ENCODE measurements at regions not wholly inside any gene's neighbourhood (a gene's known extent, or its start where the extent isn't known, plus 50 kb on each side); places are given as distances from the start of the nearest gene placed in this dataset.

DNA sequence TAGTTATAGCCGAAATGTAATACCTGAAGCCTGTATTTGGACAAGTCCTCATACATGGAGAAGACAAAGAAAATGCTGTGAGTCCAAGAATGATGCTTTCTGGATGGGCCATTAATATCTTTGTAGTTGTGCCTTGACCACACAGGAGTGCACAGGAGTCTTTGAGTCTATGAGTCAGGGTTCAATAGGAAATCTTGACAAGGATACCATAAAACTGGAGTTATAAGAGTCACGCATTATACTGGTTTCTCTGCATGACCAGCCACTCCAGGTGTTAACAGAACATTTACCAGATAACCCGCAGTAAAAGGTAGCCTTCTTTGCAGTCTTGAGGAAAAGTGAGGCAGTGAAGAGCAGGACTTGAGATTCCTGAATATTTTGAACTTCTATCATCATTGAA is 464.6 kb upstream of the PKN2 start:
- no peaks in the 10 kb centered on the region for H3F3A ChIP-seq (ENCODE audit: low read length, unreplicated experiment)
- ChIA-PET CTCF (no interaction called here), POLR2A (ENCODE audit: unreplicated experiment) (no interaction called here)
- H3K36me3 ChIP-seq (ENCODE audit: low read depth, low read length), result no peaks in the 10 kb centered on the region
- H3K27ac ChIP-seq (ENCODE audit: low read length), result no peak overlapping the region
- no peaks in the 10 kb centered on the region for H3K27me3 ChIP-seq (ENCODE audit: low read length)
- DNase-seq, result no peak
- H3K79me2 ChIP-seq (ENCODE audit: low read length), result no peaks in the 10 kb centered on the region
- no peak overlapping the region for H3K4me3 ChIP-seq (ENCODE audit: low read length)
- no TSS peak for BruUV-seq (replicated peaks)
- H4K20me1 ChIP-seq (ENCODE audit: low read length), result no peaks in the 10 kb centered on the region
- H2AFZ ChIP-seq (ENCODE audit: low read length), result no peak overlapping the region
- no peak overlapping the region for H3K4me2 ChIP-seq (ENCODE audit: low read length)
- ATAC-seq, result no peak
- intact Hi-C loops (cut with micrococcal nuclease), result no loop called here
- H3K9me3 ChIP-seq (ENCODE audit: low read length), result no peaks in the 10 kb centered on the region
- no peak for TF ChIP-seq CTCF (conservative IDR thresholded peaks at IDR 0.05; ENCODE audit: low read depth, low read length)
- TF ChIP-seq EZH2phosphoT487 (IDR thresholded peaks at IDR 0.05; ENCODE audit: borderline replicate concordance, low read length), result no peak
- no peak for TF ChIP-seq EZH2 (IDR thresholded peaks at IDR 0.05; ENCODE audit: low read length, unreplicated experiment)
- no peaks in the 10 kb centered on the region for H3K9me2 ChIP-seq (replicated peaks; ENCODE audit: low read length)
- H3K4me1 ChIP-seq (ENCODE audit: insufficient read depth, low read length), result no peaks in the 10 kb centered on the region
- no peak overlapping the region for H3K9ac ChIP-seq (ENCODE audit: low read length)

DNA sequence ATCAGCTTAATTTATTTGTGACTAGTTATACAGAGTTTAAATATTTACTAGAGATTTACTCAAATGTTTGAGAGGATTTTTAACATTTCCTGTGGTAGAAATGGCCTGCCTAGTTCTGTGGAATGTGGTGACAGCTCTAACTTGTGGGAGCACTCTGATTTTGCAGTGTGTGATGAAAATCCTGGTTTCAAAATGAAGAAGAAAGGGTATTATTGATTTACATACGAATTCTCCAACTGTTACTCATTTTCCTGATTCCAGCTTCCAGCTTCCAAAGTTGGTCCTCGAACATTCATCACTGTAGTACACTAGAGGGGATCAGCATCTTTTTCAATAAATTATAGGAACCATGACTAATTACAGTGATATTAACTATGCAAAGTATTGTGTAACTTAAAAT is 462.7 kb upstream of the PKN2 start:
- no peaks in the 10 kb centered on the region for H3K27me3 ChIP-seq (ENCODE audit: low read length)
- no peak overlapping the region for H3K9ac ChIP-seq (ENCODE audit: low read length)
- no peak for ATAC-seq
- CTCF ChIA-PET, result no interaction called here
- H3F3A ChIP-seq (ENCODE audit: low read length, unreplicated experiment), result no peaks in the 10 kb centered on the region
- no peaks in the 10 kb centered on the region for H3K79me2 ChIP-seq (ENCODE audit: low read length)
- DNase-seq, result no peak
- H3K4me2 ChIP-seq (ENCODE audit: low read length), result no peak overlapping the region
- BruUV-seq (replicated peaks), result no TSS peak
- no peak for TF ChIP-seq EZH2 (IDR thresholded peaks at IDR 0.05; ENCODE audit: low read length, unreplicated experiment)
- TF ChIP-seq EZH2phosphoT487 (IDR thresholded peaks at IDR 0.05; ENCODE audit: borderline replicate concordance, low read length), result no peak
- no peak for TF ChIP-seq CTCF (conservative IDR thresholded peaks at IDR 0.05; ENCODE audit: low read depth, low read length)
- no peaks in the 10 kb centered on the region for H3K4me1 ChIP-seq (ENCODE audit: insufficient read depth, low read length)
- H4K20me1 ChIP-seq (ENCODE audit: low read length), result no peaks in the 10 kb centered on the region
- intact Hi-C loops (cut with micrococcal nuclease), result no loop called here
- H3K9me3 ChIP-seq (ENCODE audit: low read length), result no peaks in the 10 kb centered on the region
- no peaks in the 10 kb centered on the region for H3K36me3 ChIP-seq (ENCODE audit: low read depth, low read length)
- POLR2A ChIA-PET (ENCODE audit: unreplicated experiment), result no interaction called here
- H3K27ac ChIP-seq (ENCODE audit: low read length), result no peak overlapping the region
- no peaks in the 10 kb centered on the region for H3K9me2 ChIP-seq (replicated peaks; ENCODE audit: low read length)
- H3K4me3 ChIP-seq (ENCODE audit: low read length), result no peak overlapping the region
- no peak overlapping the region for H2AFZ ChIP-seq (ENCODE audit: low read length)

GRCh38 chr1:88224906-88225305 is 459.2 kb upstream of the PKN2 start:
- no TSS peak for BruUV-seq (replicated peaks)
- Histone ChIP-seq H3K9me2 (replicated peaks; ENCODE audit: low read length) (no peaks in the 10 kb centered on the region), H3K9ac (ENCODE audit: low read length) (no peak overlapping the region), H3K27ac (ENCODE audit: low read length) (no peak overlapping the region), H3F3A (ENCODE audit: low read length, unreplicated experiment) (no peaks in the 10 kb centered on the region), H3K9me3 (ENCODE audit: low read length) (no peaks in the 10 kb centered on the region), H3K27me3 (ENCODE audit: low read length) (no peaks in the 10 kb centered on the region), H4K20me1 (ENCODE audit: low read length) (no peaks in the 10 kb centered on the region), H3K4me2 (ENCODE audit: low read length) (no peak overlapping the region), H3K4me3 (ENCODE audit: low read length) (no peak overlapping the region), H3K4me1 (ENCODE audit: insufficient read depth, low read length) (no peaks in the 10 kb centered on the region), H2AFZ (ENCODE audit: low read length) (no peak overlapping the region), H3K36me3 (ENCODE audit: low read depth, low read length) (no peaks in the 10 kb centered on the region), H3K79me2 (ENCODE audit: low read length) (no peaks in the 10 kb centered on the region)
- ChIA-PET CTCF (no interaction called here), POLR2A (ENCODE audit: unreplicated experiment) (no interaction called here)
- intact Hi-C loops (cut with micrococcal nuclease), result no loop called here
- TF ChIP-seq EZH2phosphoT487 (IDR thresholded peaks at IDR 0.05; ENCODE audit: borderline replicate concordance, low read length) (no peak), EZH2 (IDR thresholded peaks at IDR 0.05; ENCODE audit: low read length, unreplicated experiment) (no peak), CTCF (conservative IDR thresholded peaks at IDR 0.05; ENCODE audit: low read depth, low read length) (no peak)
- no peak for ATAC-seq
- no peak for DNase-seq

All from PC-3 (cell line).